HG03571 (cell line): ENCODE measurements at regions not wholly inside any gene's neighbourhood (a gene's known extent, or its start where the extent isn't known, plus 50 kb on each side); places are given as distances from the start of the nearest gene placed in this dataset.

Source experiments
- ATAC-seq: cut with Tn5 transposase; IDR thresholded peaks from one replicate; pipeline ENCODE4 v1.9.1; 2021; ENCODE audit not compliant: unreplicated experiment

GRCh38 chr4:32745351-32745750 lies 2025.2 kb downstream of the PCDH7 start:
- ATAC-seq = no peak

GRCh38 chr4:32748061-32748460 lies 2027.9 kb downstream of the PCDH7 start:
- no peak for ATAC-seq

GRCh38 chr4:32748498-32748897 lies 2028.3 kb downstream of the PCDH7 start:
- no peak for ATAC-seq

GRCh38 chr4:32752962-32753361 lies 2032.8 kb downstream of the PCDH7 start:
- ATAC-seq = no peak

GRCh38 chr4:32768664-32769389 lies 2048.7 kb downstream of the PCDH7 start:
- ATAC-seq = no peak

- no peak for ATAC-seq
Observed at GRCh38 chr4:32771491-32771890, 2051.3 kb downstream of the PCDH7 start.

GRCh38 chr4:32775049-32775448 lies 2054.9 kb downstream of the PCDH7 start:
- ATAC-seq = no peak

- no peak for ATAC-seq
Observed at GRCh38 chr4:32776435-32777203, 2056.4 kb downstream of the PCDH7 start.

GRCh38 chr4:32778025-32778424 lies 2057.9 kb downstream of the PCDH7 start:
- ATAC-seq = no peak

- ATAC-seq = no peak
Observed at GRCh38 chr4:32778938-32779337, 2058.8 kb downstream of the PCDH7 start.

- ATAC-seq = no peak
Observed at GRCh38 chr4:32789026-32789608, 2068.9 kb downstream of the PCDH7 start.

- ATAC-seq = no peak
Observed at GRCh38 chr4:32790803-32791202, 2070.6 kb downstream of the PCDH7 start.

GRCh38 chr4:32798471-32799159 lies 2078.4 kb downstream of the PCDH7 start:
- ATAC-seq = no peak

- ATAC-seq = no peak
Observed at GRCh38 chr4:32824336-32824735, 2104.2 kb downstream of the PCDH7 start.

- no peak for ATAC-seq
Observed at GRCh38 chr4:32826169-32826568, 2106.0 kb downstream of the PCDH7 start.

GRCh38 chr4:32830160-32830559 lies 2110.0 kb downstream of the PCDH7 start:
- ATAC-seq = no peak

GRCh38 chr4:32831104-32831503 lies 2110.9 kb downstream of the PCDH7 start:
- ATAC-seq = no peak

GRCh38 chr4:32840461-32841189 lies 2120.5 kb downstream of the PCDH7 start:
- ATAC-seq = no peak

- ATAC-seq = no peak
Observed at GRCh38 chr4:32841217-32841616, 2121.0 kb downstream of the PCDH7 start.

GRCh38 chr4:32847461-32847860 lies 2127.3 kb downstream of the PCDH7 start:
- no peak for ATAC-seq

- no peak for ATAC-seq
Observed at GRCh38 chr4:32855622-32856021, 2135.5 kb downstream of the PCDH7 start.
